ENCODE measurements at regions not wholly inside any gene's neighbourhood (a gene's known extent, or its start where the extent isn't known, plus 50 kb on each side); places are given as distances from the start of the nearest gene placed in this dataset.

DNA sequence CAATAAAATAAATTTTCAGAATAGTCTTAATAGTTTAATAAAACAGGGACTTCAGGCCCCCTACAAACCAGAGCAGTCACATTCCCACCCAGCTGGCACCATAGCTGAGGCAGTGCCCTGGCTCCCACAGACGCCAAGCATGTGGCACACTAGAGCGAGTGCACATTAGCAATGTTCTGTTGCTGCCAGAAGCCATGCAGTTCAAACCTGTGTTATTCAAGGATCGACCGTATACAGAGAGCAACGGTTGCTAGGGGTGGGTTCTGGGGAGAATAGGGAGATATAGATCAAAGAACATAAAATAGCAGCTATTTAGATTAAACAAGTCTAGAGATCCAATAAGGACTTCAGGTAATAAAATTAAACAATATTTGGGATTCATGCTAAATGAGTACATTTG is 419.3 kb upstream of the KLHL1 start:
- TF ChIP-seq, protein P1, sequence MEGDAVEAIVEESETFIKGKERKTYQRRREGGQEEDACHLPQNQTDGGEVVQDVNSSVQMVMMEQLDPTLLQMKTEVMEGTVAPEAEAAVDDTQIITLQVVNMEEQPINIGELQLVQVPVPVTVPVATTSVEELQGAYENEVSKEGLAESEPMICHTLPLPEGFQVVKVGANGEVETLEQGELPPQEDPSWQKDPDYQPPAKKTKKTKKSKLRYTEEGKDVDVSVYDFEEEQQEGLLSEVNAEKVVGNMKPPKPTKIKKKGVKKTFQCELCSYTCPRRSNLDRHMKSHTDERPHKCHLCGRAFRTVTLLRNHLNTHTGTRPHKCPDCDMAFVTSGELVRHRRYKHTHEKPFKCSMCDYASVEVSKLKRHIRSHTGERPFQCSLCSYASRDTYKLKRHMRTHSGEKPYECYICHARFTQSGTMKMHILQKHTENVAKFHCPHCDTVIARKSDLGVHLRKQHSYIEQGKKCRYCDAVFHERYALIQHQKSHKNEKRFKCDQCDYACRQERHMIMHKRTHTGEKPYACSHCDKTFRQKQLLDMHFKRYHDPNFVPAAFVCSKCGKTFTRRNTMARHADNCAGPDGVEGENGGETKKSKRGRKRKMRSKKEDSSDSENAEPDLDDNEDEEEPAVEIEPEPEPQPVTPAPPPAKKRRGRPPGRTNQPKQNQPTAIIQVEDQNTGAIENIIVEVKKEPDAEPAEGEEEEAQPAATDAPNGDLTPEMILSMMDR (IDR thresholded peaks at IDR 0.05; ENCODE audit: low read depth, low read length), result no peak
- TF ChIP-seq POLR2A (IDR thresholded peaks at IDR 0.05; ENCODE audit: extremely low read depth, insufficient read length) (no peak), MYC (IDR thresholded peaks at IDR 0.05; ENCODE audit: low read depth, low read length) (no peak)
- TF ChIP-seq, protein P2, sequence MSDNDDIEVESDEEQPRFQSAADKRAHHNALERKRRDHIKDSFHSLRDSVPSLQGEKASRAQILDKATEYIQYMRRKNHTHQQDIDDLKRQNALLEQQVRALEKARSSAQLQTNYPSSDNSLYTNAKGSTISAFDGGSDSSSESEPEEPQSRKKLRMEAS (IDR thresholded peaks at IDR 0.05; ENCODE audit: low read depth, low read length), result no peak

Data from NB4 (cell line).